Myocyte (in vitro differentiated cells): ENCODE measurements at regions not wholly inside any gene's neighbourhood (a gene's known extent, or its start where the extent isn't known, plus 50 kb on each side); places are given as distances from the start of the nearest gene placed in this dataset.
"Not testable (repeated sequence)": the region's sequence is repeated elsewhere in the genome, so short reads cannot be mapped to it uniquely, and the experiment has no call there.

ENCODE experiments used
- DNase-seq: peaks from one replicate; pipeline ENCODE4 v3.0.0-alpha.2; 2012; ENCODE audit warnings: low read depth

DNA sequence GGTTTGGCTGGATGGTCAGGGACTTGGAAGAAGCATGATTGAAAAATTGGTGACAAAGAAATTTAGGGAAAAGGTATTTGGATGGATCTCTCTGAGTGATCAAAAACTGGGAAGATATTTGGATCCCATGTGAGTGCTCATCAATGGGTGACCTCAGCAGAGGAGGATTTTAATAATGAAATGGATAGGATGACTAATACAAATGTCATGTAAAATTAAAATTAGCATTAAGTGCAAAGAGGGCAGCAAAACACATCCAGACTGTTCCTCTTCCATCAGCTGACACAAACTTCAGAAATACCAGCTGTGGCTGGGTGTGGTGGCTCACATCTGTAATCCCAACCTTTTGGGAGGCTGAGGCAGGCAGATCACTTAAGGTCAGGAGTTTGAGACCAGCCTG, 151.7 kb downstream of the THBS2 start:
- DNase-seq: peak; percentile 72

DNA sequence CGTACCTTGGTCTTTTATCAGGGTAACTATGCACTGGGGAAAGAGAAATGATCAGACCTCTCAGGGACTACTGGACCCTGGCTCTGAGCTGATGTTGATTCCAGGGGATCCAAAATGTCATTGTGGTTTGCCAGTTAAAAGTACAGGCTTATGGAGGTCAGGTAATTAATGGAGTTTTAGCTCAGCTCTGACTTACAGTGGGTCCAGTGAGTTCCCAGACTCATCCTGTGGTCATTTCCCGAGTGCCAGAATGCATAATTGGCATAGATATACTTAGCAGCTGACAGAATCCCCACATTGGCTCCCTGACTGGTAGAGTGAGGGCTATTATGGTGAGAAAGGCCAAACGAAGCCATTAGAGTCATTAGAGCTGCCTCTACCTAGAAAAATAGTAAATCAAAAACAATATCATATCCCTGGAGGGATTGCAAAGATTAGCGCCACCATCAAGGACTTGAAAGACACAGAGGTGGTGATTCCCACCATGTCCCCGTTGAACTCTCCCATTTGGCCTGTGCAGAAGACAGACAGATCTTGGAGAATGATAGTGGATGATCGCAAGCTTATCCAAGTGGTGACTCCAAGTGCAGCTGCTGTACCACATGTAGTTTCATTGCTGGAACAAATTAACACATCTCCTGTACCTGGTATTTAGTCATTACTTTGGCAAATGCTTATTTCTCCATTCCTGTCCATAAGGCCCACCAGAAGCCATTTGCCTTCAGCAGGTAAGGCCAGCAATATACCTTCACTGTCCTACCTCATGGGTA, 152.4 kb downstream of the THBS2 start:
- DNase-seq: peak; percentile 95

DNA sequence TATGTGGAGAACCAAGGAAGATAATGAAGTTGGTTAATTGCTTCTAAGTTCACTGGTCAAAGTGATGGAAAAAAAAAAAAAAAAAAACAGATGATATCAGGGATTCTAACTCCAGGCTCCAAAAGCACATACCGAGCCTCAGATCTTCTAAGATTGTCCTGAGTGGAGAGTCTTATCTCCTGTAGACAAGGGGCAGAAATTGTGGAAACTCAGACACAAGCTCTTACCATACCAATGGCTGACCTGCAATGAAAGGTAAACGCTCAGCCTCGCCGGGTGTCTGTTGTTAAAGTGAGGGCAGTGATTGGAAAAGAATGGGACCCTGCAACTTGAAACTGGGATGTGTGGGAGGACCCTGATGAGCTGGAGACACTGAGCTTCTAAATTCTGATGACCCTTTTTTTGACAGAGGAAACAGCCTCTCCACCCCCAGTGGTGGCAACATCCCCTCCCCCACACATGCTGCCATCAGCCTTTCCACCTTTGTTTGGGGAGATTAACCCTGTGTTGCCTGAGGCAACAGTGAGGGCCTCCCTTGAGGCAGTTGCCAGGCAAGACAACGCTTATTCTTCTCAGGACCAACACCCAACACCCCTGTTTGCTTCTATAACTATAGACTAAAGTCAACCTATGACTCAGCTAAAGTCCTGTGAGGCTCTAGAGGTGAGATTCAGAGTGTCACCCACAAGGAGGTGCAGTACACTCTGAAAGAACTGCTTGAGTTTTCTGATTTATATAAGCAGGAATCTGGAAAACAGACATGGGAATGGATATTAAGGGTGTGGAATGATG, 154.0 kb downstream of the THBS2 start:
- peak; percentile 83 for DNase-seq

DNA sequence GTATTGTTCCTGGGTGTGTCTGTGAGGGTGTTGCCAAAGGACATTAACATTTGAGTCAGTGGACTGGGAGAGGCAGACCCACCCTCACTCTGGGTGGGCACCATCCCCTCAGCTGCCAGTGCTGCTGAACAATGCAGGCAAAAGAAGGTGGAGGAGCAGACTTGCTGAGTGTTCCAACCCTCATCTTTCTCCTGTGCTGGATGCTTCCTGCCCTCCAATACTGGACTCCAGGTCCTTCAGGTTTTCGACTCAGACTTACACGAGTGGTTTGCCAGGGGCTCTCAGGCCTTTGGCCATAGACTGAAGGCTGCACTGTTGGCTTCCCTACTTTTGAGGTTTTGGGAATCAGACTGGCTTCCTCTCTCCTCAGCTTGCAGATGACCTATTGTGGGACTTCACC, 155.0 kb downstream of the THBS2 start:
- DNase-seq: peak; percentile 74

DNA sequence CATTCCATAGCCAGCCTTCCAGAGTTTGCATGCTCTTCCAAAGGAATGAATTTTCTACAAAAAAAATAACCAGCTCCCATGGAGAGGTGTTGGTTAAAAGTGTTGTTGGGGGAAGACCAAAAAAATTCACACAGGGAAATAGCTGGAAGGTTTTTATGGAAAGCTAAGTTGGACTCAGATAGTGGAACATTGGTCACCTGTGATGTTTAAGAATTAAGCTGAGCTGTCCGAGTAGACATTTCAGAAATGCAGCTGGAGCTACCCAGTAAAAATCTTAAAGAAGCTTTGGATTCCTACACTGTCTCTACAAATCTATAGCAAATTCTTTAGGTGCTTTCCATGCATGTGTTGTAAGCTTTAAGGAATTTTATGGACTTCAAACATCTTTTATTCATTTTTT, 155.5 kb downstream of the THBS2 start:
- peak; percentile 48 for DNase-seq

DNA sequence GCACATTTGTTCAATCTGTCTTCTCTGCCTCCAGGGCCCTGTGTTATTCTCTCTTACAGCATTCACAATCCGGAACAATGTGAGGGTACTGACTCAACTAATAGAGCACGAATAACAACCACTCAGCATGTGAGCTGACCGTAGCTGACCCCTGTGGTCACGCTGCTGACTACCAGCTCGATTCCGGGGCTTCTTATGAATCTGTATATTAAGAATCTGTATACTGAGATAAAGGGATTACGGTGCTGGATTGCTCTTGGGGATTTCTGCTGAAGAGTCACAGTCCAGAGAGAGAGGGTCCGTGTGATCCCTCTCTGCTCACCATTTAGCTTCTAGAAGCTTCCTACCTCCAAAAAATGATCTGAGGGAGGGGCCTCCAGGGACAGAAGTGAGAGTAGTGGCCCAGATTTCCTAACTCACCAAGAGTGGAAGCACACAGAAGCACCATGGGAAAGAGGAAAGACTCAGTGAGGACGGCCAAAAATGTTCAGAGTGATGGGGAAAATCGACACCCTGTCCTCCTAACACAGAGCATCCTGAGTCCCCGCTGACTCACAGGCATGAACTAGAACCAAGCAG, 156.2 kb downstream of the THBS2 start:
- peak; percentile 98 for DNase-seq

DNA sequence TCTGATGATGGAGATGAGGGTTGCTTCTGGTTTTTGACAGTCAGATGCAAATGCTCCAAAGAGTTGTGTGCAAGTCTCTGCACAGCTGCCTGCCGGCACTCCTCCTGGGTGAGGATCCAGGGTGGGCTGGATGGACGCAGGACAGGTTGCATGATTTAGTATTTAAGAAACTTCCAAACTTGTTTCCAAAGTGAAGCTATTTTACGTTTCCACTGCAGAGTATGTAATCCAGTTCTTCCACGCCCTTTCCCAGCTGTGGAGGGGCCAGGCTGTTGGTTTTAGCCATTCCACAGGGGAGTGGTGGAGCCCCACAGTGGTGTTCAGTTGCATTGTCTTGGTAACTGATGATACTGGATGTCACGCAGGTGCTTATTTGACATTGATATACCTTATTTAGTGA, 157.3 kb downstream of the THBS2 start:
- DNase-seq: peak; percentile 78

DNA sequence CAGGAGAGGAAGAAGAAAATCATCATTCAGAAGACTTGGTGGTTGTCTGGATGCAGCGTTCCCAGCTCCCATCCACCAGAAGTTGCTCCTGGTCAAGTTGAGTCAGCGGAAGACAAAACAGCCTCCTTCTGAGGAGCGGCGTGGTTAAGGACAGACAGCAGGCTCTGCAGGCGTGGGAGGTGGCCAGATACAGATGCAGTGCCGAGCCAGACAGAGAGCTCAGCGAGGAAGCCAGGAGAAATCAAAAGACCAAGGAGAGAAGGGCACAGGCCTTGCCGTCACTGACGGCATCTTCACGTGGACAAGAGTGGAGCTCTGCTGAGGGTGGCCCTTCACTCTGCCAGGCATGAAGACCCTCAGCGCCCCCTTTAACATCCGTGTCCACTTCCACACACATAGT, 158.5 kb downstream of the THBS2 start:
- no peak for DNase-seq

DNA sequence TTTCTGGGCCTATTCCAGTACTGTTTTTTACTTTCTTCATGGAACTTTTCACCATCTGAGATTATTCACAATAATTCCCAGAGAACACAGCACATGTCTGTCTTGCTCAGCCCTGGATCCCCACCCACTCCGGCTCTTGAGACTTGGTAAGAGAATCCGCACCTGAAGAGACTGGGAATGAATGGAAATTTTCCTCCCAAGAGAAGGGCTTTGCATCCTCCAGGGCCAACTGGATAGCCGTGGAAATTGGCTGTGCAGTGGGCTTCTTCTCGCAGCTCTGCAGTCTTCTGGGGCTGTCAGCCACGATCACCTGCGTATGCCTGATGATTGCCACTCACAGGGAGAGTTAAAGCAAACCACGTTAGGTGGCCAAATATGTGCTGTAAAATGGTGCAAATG, 159.1 kb downstream of the THBS2 start:
- no peak for DNase-seq

DNA sequence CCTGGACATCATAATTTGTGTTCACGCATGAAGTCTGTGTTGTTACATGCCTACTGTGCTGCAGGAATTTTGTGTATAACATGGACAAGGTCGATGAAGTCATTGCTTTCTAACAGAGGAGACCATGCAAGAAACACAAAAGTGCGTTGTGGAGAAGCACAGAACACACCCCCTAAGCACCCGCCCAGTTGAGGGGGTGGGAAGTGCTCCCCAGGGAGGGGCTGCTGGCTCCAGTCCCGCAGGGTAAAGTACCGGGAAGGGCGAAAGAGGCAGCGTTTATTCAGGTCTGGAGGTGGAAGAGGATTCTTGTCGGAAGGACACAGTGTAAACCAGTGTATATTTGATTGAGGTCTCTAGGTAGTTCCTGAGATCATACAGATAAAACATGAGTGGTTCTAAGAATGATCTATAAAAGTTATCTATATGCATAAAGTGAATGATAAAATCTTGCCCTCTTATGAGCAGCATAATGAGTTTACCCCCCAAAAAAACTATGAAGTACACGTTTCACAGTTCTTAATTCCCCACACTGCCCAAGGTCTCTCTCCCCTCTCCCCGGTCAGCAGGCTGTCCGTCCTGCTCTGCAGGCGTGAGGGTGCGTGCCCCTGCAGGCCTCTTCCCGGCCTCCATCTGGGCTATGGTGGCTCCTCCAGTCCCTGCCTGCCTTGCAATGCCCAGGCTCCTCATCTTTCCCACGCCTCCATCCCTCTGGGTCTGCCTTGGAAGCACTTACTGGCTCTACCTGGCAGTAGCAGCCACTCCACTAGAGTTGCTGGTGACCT, 159.7 kb downstream of the THBS2 start:
- no peak for DNase-seq

DNA sequence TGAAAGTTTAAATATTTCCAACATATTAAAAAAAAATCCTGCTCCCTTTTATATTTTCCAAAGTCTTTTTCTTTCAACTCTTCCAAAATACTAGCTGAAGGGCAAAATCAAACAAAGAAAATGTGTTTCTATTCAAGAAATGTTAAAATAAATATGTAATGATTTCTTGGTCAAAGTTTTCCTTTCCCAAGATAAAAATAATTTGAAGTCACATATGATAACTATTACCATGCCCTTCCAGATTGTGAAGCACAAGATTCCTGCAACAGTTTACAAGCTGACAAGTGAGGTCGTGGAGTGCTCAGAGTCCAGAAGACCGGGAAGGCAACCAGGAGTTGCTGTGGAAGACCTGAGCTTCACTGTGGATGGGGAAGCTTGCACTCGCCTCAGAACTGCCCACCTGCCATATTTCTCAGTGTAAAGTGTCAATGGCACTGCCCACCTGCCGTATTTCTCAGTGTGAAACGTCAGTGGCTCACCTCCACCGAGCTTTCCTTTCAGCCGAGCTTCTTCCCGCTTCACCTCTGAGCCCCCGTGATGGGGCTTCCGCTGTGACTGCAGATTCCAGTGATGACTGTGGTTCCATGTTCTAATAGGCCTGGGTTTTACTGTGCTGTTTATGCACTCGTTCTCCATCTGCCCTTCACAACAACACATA, 160.5 kb downstream of the THBS2 start:
- DNase-seq: no peak

DNA sequence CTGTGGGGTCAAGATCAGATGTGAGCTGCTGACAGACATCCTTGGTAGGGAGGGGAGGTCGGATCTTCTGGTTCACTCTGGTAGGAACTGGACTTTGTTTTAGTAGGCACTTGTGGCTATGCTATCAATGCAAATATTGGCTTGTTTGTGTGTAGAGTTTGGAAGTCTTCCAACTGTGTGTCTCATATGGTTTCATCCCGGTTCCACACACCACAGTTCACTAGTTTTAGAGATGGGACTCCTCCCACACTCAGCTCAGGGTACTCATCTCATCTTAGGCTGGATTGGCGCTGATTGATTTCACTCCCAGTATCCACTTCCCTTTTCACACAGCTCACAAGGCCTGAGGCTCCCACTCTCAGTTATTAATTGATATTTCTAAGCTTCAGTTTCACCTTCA, 161.3 kb downstream of the THBS2 start:
- no peak for DNase-seq

DNA sequence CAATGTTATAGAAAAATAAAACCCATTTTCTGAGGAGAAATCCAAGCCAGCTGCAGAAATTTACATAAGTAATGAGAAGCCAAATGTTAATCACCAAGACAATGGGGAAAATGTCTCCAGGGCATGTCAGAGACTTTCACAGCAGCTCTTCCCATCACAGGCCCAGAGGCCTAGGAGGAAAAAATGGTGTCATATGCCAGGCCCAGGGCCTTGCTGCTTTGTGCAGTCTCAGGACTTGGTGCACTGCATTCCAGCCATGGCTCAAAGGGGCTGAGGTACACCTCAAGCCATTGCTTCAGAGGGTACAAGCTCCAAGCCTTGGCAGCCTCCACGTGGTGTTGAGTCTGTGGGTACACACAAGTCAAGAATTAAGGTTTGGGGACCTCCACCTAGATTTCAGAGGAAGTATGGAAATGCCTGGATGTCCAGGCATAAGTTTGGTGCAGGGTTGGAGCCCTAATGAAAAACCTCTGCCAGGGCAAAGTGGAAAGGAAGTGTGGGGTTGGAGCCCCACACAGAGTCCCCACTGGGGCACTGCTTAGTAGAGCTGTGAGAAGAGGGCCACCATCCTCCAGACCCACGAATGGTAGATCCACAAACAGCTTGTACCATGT, 163.0 kb downstream of the THBS2 start:
- not testable (repeated sequence) for DNase-seq

DNA sequence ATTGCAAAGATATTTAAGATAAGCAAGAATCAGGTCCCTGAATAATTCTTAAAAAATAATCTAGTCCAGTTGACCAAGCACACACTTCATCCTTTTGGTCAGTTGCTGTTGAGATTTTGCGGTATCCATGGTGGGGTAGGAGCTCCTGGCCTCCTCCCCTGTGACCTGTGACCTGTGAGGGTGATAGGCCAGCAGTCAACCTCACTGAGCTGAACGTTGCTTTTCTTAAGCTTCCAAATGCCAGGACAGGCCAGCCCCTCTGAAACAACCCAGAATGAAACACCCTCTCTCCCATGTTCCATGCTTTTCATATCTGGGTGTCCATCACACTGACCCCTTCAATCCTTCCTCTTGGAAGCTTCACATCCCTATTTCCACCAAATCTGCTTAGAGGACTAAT, 164.9 kb downstream of the THBS2 start:
- DNase-seq: no peak

DNA sequence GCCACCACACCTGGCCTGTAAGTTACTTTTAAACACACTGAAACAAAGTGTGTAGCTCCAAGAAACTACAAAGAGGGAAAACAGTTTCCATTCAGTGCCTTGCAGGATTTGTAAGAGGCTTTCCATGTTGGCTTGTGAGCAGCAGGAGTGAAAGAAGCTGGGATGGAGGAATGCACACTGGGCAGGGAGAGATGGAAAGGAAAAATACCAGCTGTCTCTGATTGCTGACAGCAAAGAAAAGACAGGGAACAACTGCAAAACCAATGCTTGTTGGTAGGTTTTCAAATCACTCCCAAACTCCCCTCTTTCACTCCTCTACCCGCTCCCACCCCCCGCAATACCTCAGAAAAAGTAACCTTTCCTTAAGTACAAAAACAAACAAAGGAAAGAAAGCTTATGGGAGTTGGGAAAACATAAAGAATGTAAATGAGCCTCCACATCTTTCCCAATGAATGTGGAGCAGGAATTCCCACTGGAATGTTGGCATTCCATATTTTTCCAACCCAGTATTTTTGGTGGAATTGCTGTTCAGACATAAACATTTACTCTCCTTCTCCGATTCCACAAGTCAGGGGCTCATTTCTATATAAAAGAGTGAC, 166.1 kb downstream of the THBS2 start:
- DNase-seq: peak; percentile 89

DNA sequence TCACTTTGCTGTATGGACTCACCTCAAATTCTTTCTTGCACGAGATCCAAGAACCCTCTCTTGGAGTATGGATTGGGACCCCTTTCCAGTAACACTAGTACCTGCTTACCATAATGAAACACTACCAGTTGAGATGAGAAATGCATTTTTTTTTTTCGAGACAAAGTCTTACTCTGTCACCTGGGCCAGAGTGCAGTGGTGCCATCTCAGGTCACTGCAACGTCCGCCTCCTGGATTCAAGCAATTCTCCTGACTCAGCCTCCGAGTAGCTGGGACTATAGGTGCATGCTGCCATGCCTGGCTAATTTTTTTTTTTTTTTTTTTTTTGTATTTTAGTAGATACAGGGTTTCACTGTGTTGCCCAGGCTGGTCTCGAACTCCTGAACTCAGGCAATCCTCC, 167.0 kb downstream of the THBS2 start:
- DNase-seq: not testable (repeated sequence)

DNA sequence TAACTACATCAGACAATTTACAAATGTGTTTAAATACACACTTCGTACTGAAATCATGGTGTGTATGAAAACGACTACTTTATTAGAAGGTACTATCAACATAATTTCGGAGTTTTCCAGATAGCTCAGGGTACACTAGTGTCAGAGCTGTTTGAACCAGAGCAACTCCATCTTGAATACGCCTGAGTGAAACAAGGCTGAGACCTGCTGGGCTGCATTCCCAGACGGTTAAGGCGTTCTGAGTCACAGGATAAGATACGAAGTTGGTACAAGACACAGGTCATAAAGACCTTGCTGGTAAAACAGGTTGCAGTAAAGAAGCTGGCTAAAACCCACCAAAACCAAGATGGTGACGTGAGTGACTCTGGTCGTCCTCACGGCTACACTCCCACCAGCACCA, 167.6 kb downstream of the THBS2 start:
- DNase-seq: no peak

DNA sequence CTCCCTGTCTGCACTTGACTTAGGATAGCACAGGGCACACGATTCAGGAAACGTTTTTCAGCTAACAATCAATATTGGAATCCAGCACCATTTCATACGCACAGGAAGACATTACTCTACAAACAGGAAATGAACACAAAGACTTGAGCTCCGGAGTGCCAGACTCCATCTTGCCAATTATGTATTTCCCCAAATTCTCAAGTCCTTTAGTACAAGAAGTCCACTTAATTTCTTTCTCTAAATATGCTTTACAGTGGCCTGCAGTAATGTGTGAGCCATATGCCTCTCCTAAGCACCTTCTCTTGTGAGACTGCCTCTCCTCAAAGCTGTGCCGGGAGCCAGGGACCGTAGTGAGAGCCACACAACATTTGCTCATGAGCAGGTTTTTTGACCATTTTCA, 168.2 kb downstream of the THBS2 start:
- no peak for DNase-seq

DNA sequence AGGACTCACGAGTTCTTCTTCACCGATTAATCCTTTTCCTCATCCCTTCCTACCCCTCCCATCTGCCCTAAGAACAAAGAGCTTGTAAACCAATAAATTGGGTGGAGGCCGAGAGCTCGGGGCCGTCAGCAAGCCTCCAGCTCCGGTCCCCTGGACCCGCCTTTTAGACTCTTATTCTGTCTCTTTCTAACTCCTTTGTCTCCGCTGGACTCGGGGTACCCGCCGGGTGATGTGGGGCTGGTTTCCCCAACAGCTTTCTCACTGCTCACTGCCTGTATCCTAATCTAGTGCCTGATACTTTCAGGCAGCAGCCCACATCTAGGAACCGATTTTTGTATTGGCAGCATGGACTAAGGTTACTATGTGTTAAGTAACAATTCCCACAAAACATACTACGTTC, 169.1 kb downstream of the THBS2 start:
- DNase-seq: not testable (repeated sequence)

DNA sequence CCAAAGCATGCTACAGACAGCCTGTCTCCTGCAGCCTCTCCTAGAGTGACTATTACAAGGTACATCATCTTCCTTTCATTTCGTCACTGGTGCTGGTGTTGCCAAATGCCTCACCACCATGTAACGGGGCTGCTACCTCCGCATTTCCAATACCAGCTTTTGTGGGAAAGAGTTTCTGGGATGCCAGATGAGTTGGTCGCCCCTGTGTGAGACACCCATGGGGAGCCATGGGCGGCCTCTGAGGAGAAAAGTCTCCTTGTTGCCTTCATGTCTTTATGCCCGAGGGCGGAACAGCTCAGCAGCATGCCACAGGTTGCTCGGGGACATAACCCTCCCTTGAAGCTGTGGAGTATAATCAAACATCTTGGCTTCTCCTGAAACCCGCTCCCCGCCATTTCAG, 169.6 kb downstream of the THBS2 start:
- DNase-seq: no peak
